GM12892 (cell line): ENCODE measurements at regions not wholly inside any gene's neighbourhood (a gene's known extent, or its start where the extent isn't known, plus 50 kb on each side); places are given as distances from the start of the nearest gene placed in this dataset.

ENCODE experiments used
- DNase-seq: peaks from one replicate; pipeline ENCODE4 v3.0.0; 2011; ENCODE audit not compliant: insufficient read length
- FAIRE-seq: peaks from 2 replicates; lab custom pipeline; 2011; peaks lifted over from hg19 to GRCh38; lab: Jason Lieb, UNC
- POLR2A ChIP-seq: IDR thresholded peaks from 2 replicates; pipeline ENCODE4 v1.6.1; 2011; ENCODE audit warnings: low read depth, low read length, control low read depth
- POLR2AphosphoS5 ChIP-seq: IDR thresholded peaks from 2 replicates; pipeline ENCODE4 v1.6.1; 2011; ENCODE audit warnings: low read depth, low read length, control low read depth
- TAF1 ChIP-seq: IDR thresholded peaks from 2 replicates; pipeline ENCODE4 v1.6.1; 2011; ENCODE audit warnings: low read depth, mild to moderate bottlenecking, control low read depth, low read length, borderline replicate concordance

DNA sequence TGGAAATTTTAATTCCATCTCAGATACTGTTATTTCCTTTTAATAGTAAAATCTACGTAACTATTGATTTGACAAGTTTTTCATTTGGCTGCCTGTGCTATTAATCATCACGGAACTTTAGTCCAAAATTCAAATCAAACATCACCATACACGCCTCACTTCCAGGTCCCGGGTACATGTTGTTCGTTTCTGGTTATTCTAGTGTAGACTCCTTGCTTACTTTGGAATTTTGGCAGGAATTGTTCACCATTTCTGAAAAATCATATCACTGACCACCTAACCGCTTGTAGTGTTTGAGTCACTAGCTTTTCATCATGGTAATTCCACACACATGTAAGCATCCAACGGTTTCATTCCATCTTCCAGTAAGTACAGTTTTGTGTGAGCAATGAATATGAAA is 98.0 kb upstream of the NHSL1 start:
- no peak for DNase-seq
- FAIRE-seq, result no peak
- TF ChIP-seq TAF1 (no peak), POLR2AphosphoS5 (no peak), POLR2A (no peak)

DNA sequence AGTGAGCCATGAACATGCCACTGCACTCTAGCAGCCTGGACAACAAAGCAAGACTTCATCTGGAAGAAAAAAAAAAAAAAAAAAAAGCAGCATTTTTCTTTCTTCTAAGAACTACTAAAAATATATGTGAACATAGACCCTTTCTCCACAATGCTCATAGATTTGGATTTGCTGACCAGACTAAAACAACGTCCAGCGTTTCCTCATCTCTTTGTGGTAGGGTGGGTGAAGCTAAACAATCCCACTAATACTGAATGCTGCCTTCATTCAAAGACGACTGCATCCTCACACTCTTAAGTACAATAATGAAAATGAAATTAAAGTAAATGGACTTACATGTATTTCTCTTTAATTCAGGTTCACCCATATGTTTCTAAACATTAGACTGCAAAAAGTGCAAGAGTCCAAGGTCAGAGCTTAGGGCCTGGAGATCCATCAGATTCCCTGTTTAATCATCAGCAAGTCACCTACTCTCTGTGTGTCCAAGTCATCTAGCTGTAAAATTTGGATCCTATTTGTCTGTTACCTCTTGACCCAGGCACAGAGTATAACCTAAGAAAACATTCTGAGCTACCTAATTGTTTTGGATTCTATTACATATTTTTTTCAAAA is 99.4 kb upstream of the NHSL1 start:
- FAIRE-seq (no peak), DNase-seq (no peak)
- no peak for TF ChIP-seq TAF1
- TF ChIP-seq POLR2AphosphoS5, result no peak
- TF ChIP-seq POLR2A, result no peak

DNA sequence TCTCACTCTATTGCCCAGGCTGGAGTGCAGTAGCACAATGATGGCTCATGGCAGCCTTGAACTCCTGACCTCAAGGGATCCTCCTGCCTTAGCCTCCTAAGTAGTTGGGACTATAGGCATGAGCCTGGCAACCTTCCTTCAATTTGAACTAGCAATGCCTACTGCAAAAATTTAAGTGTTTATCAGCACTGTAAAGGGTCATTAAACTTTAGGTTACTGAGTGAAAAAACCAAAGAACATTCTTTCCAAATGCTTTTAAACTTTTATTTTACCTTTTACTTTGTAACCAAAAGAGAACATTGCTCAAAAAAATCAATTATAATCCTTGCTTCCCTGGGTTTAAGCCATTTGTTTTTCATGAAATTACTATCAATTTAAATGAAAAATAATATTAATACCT is 101.0 kb upstream of the NHSL1 start:
- FAIRE-seq, result no peak
- no peak for DNase-seq
- TF ChIP-seq POLR2A (no peak), TAF1 (no peak), POLR2AphosphoS5 (no peak)

DNA sequence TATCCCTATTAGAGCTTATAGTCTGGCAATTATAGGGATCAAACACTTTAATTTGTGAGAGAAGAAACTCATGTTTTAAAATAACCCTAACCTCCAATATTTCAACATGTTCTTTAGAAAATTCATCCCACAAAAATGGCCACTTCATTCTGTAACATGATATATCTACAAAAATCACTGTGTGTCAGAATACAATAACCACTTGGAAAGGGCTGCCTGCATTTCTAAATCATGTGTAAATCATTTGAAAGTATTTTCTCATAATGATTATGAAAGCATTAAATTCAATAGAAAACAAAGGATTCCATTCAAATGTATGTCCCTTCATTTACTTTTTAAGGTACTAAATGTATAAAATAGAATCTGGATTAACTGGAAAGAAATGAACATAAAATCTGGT is 101.4 kb upstream of the NHSL1 start:
- FAIRE-seq, result no peak
- TF ChIP-seq TAF1 (no peak), POLR2A (no peak), POLR2AphosphoS5 (no peak)
- no peak for DNase-seq

DNA sequence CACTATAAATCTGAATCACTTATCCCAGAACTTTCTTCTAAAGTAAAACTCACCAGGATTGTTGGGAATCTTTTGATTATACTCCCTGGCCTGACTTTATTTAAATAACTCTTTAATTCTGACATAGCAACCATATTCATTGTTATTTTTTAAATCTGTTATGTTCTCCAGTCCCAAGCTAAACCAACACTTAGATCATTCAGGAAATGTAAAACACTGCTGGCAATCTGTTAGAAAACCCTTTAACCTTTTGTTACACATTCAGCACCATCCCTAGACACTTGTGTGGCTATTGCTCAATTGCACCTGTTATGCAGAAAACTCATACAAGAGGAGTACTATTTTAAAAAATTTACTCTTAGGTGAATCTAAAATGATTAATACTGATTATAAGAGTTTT is 101.8 kb upstream of the NHSL1 start:
- TF ChIP-seq POLR2AphosphoS5, result no peak
- DNase-seq, result no peak
- FAIRE-seq, result no peak

DNA sequence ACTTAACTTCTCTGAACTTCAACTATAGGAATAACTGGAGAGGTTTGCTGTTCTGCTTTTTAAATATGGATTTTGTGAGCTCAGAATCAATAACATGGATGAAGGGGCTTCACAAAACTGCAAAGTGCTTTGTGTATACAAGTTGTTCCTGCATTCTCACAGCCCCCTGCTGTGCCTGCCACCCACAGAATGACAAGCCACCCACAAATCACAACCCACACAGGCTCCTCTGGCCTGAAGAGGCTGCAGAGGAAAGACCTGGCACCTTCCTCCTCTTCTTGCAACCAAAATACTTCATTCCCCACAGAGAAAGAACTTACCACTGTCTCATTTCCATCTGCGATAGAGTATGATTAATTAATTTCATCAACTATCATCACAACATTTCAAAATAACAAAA is 106.7 kb upstream of the NHSL1 start:
- FAIRE-seq (no peak), DNase-seq (no peak)
- no peak for TF ChIP-seq POLR2AphosphoS5
- TF ChIP-seq POLR2A, result no peak
- no peak for TF ChIP-seq TAF1

DNA sequence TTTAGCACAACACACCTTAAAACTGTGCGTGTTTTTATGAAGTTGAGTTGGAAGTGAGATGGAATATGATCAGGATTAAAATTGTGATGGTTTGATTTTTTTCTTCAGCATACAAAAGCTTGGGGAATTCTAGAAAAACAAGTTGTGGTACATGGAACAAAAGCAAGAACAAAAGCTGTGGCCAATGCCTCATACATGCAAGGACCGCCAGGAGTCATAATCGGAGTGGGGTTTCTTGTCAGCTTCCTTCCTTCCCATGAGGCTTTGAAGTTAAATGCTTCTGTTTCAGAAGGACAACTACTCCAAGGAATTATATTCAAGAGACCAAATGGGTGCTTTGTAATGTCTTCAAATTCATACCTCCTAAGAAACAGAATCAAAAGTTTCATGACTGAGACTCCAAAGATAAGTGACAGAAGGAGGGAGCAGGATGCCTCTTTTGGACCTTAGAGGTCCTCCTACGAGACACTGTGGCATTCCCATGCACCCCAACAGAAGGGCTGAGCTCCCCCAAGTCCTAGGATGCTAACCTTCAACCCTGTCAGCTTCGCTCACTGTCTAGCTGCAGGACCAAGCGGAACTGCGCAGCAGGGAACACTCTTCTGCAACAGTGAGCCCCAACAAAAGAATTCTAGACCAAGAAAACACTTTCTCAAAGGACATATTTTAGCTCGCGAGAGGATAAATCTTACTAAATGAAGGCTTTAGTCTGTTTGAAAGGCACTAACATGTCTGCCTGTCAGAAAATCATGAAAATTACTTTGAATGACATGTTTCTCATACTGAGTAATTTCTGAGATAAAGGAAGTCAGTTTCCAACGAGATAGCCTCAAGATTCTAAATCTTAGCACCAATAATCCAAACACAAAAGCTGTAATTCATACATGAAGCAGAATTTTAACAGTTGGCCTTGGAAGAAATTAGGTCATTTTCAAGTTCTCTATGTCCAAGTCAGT is 108.5 kb upstream of the NHSL1 start:
- DNase-seq, result no peak
- FAIRE-seq, result no peak
- TF ChIP-seq TAF1 (no peak), POLR2AphosphoS5 (no peak), POLR2A (no peak)

DNA sequence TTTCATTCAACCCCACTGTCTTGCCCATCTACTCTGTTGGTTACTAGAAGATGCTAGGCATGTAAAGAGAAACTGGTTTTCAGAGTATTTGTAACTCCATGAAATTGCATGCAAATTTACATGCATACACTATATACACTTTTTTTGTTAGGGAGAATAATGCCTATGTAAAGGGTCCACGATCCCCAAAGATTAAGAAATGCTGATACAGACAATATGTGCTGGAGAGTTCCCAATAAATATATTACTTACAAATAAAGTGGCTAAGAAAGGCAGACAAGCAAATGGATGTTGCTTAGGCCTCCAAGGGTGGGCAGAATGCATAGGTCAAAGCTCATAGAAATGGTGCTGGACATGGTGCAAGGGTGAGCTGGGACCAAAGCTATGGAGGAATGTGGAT is 109.6 kb upstream of the NHSL1 start:
- DNase-seq (no peak), FAIRE-seq (no peak)
- TF ChIP-seq TAF1 (no peak), POLR2AphosphoS5 (no peak), POLR2A (no peak)

DNA sequence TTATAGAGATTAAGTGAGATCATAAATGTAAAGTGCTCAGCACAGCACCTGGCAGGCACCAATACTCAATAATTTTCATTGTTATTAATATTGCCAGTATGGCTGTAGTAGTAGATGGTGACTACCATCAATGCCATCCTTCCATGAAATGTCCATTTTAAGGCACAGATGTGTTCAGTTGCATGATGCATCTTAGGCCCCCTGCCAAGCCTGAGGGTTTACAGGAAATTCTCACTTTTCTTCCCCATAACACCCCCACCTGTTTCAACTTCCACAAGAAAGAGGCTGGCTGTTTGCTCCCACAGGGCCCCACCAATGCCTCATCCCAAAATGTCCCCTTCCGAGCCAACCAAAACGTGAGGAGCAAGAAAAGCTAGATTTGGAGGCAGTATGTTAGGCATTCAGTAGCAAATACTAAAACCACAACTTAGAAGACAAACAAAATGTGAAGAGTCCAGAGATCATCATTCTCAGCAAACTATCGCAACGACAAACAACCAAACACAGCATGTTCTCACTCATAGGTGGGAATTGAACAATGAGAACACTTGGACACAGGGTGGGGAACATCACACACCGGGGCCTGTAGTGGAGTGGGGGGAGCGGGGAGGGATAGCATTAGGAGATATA is 110.6 kb upstream of the NHSL1 start:
- DNase-seq, result no peak

DNA sequence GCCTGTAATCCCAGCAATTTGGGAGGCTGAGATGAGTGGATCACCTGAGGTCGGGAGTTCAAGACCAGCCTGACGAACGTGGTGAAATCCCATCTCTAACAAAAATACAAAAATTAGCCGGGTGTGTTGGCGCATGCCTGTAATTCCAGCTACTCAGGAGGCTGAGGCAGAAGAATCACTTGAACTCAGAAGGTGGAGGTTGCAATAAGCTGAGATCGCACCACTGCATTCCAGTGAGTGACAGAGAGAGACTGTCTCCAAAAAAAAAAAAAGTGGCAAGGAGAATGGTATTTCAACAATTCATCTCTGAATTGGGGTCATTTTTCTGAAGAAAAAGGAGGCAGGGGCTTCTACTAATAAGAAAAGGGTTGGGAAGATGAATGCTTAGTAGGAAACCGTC is 111.5 kb upstream of the NHSL1 start:
- DNase-seq (no peak), FAIRE-seq (no peak)
- TF ChIP-seq POLR2AphosphoS5 (no peak), TAF1 (no peak), POLR2A (no peak)

More for the DNA sequence above, 110.6 kb upstream of the NHSL1 start:
- no peak for TF ChIP-seq POLR2AphosphoS5
- no peak for TF ChIP-seq TAF1
- TF ChIP-seq POLR2A, result no peak
- no peak for FAIRE-seq

DNA sequence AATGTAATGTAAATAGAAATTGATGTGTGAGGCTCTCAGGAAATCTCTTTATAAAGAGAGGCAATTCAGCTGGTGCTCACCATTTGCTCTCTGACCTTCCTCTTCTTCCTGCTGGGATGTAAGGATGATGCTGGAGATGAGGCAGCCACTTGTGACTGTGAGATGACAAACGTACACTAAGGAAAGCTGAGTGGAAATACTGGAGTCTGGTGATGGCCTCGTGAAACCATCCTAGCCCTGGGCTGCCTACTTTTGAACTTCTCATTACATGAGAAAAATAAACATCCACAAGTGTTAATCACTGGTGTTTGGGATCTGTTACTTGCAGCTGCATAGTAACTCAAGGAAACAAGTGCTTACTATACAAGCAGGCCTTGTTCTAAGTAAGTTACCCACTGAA is 114.9 kb upstream of the NHSL1 start:
- FAIRE-seq (no peak), DNase-seq (no peak)
- no peak for TF ChIP-seq POLR2A
- TF ChIP-seq POLR2AphosphoS5, result no peak
- TF ChIP-seq TAF1, result no peak

DNA sequence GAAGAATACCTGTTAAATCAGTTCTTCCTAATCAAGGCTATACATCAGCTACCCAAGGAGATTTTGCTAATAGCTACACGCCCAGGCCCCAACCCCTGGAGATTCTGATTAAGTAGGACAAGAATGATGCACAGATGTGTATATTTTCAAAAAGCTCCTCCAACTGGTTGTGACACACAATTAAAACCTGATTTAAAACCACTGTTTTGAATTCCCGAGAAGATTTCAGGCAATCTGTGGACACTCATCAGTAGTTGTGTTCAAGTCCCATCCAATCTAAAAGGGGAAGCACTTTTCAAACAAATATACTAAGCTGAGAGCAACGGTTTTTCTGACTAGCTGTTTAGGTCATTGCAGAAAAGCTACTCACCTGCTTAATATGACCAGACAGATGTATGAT is 118.9 kb upstream of the NHSL1 start:
- no peak for DNase-seq
- no peak for FAIRE-seq
- no peak for TF ChIP-seq TAF1
- TF ChIP-seq POLR2AphosphoS5, result no peak
- no peak for TF ChIP-seq POLR2A

DNA sequence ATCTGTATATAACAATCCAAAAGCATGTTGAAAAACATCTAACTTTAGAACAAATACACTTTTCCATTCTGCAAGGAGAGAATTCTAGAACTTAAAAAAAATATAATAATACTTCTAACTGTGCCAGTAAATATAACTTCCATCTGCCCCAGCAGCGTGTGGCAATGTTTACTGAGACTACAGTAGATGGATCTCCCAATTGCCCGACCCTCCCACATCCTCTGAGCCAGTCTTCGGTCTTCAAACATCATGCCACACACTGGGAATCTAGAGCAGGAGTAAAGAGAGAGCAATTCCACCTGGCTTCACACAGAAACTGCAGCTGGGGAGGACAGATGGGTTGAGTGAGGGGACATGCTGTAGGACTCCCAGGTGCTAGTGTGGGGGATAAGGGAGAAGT is 121.3 kb upstream of the NHSL1 start:
- DNase-seq, result no peak
- TF ChIP-seq POLR2AphosphoS5, result no peak
- no peak for TF ChIP-seq TAF1
- TF ChIP-seq POLR2A, result no peak
- FAIRE-seq, result no peak
